HL-60 (cell line): ENCODE measurements at regions not wholly inside any gene's neighbourhood (a gene's known extent, or its start where the extent isn't known, plus 50 kb on each side); places are given as distances from the start of the nearest gene placed in this dataset.

Experiments
- CTCF ChIP-seq: IDR thresholded peaks from one replicate; pipeline ENCODE4 v1.5.1; 2011; ENCODE audit warnings: low read length, control low read depth, inconsistent platforms; ENCODE audit not compliant: insufficient read depth
- REST ChIP-seq: IDR thresholded peaks from 2 replicates; pipeline ENCODE4 v1.6.1; 2012; ENCODE audit warnings: low read depth; ENCODE audit not compliant: insufficient replicate concordance

GRCh38 chr1:5198328-5198727 lies 543.9 kb downstream of the AJAP1 start:
- TF ChIP-seq CTCF (no peak), REST (peak; percentile 89)
